8988T (cell line): ENCODE measurements at regions not wholly inside any gene's neighbourhood (a gene's known extent, or its start where the extent isn't known, plus 50 kb on each side); places are given as distances from the start of the nearest gene placed in this dataset.

ENCODE experiments used
- DNase-seq: peaks from one replicate; pipeline ENCODE4 v3.0.0; 2011

- no peak for DNase-seq
Observed at GRCh38 chr7:135827391-135827790, 78.8 kb upstream of the FAM180A start.

GRCh38 chr7:135825406-135825805 is 76.8 kb upstream of the FAM180A start:
- DNase-seq = no peak

GRCh38 chr7:135822376-135822775 is 73.8 kb upstream of the FAM180A start:
- DNase-seq = no peak

- no peak for DNase-seq
Observed at GRCh38 chr7:135817583-135817982, 69.0 kb upstream of the FAM180A start.

GRCh38 chr7:135815033-135815432 is 66.4 kb upstream of the FAM180A start:
- no peak for DNase-seq

- DNase-seq = no peak
Observed at GRCh38 chr7:135812148-135812547, 63.5 kb upstream of the FAM180A start.

GRCh38 chr7:135811506-135811905 is 62.9 kb upstream of the FAM180A start:
- DNase-seq = no peak

GRCh38 chr7:135808206-135808605 is 59.6 kb upstream of the FAM180A start:
- DNase-seq = no peak

GRCh38 chr7:135803143-135803542 is 54.5 kb upstream of the FAM180A start:
- no peak for DNase-seq

GRCh38 chr7:135802697-135803096 is 54.1 kb upstream of the FAM180A start:
- DNase-seq = no peak

GRCh38 chr7:135801877-135802276 is 53.3 kb upstream of the FAM180A start:
- no peak for DNase-seq

GRCh38 chr7:135801045-135801693 is 52.6 kb upstream of the FAM180A start:
- peak; percentile 43 for DNase-seq

- no peak for DNase-seq
Observed at GRCh38 chr7:135800560-135800959, 51.9 kb upstream of the FAM180A start.

- no peak for DNase-seq
Observed at GRCh38 chr7:135799881-135800280, 51.3 kb upstream of the FAM180A start.
